Activated effector memory CD4-positive, alpha-beta T cell treated with anti-CD3 and anti-CD28 coated beads, Interleukin-2, amount 50 U/mL, for 16 hours (primary cell): ENCODE measurements at regions not wholly inside any gene's neighbourhood (a gene's known extent, or its start where the extent isn't known, plus 50 kb on each side); places are given as distances from the start of the nearest gene placed in this dataset.
A peak's percentile ranks its signal among the peaks of the same experiment; 100 is the strongest.

ENCODE experiments used
- DNase-seq: peaks from one replicate; pipeline ENCODE4 v3.0.0-alpha.2; 2020

DNA sequence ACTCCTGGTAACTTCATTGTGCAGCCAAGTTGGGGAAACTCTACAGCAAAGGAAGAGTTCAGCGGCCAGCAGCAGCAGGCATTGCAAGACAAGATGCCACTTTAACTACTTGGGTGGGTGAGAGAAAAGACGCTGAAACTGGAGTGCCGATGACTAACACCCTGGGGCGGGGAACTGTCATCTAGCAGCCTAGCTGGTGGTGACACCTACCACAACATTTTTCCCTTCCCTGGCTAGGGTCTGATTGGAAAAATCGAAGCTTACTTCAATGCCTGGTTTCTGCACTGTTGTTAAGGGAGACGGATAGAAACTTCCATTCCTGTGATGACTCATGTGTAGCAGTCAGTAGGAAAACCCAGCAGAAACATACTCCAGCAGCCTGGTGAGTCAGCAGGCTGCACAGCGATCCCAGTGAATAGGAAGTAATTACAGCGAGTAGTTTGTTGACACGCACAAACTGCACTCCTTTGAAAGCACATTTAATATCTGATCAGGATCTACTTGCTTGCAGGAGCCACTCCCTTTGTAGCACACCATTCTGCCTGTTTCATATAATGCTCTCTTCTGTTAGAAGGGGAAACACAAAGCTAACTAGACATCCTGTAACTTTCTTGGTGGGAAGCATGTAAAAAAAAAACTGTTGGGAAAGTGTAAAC is 62.1 kb upstream of the MAPRE2 start:
- DNase-seq, result peak; percentile 87

DNA sequence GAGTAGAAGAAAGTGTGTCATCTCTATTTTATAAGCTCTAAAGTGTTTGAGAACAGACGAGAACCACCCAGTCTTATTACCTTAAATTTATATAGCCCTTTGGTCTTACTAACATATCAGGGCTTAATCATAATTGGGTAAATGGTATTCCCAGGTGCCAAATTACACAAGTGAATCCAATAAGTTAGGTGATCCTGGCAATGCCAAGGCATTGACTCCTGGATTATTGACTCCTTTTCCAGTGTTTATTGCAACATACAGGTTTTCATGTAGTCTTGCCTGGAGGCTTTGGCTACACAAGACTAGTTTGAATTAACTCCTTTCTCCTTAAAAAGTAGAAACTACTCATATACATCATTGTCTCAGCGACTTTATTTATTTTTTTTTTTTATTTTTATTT is 59.7 kb upstream of the MAPRE2 start:
- DNase-seq, result no peak

DNA sequence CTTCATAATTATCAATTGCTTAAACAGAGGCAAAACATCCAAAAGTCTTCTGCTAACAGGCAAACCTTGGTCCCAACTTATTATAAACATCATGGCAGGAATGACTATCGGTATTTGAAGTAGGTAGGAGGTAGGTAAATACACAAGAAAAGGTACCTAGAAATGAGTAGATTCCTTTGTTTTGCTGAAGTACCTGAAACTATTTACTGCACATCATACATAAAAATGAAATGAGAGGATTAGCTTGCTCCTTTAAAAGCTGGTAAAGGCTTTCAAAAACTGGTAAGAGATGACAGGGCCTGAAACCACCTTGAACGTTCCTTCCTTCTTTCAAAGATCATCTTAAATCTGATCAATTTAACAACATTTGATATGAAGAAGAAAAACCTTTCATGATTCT is 55.2 kb upstream of the MAPRE2 start:
- no peak for DNase-seq

DNA sequence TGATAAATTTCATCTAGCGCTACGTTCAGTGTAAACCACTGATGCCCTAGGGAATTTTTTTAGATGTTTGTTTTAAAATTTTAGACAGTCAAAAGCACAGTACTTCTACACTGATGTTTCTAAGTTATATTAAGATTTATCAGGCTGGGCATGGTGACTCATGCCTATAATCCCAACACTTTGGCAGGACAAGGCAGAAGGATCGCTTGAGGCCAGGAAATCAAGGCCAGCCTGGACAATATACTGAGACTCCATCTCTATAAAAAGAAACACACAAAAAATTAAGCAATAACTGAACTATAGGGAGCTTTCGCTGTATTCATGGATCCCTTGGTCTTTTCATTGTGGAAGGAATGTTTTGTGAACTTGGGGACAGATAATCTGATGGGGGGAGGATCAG is 50.6 kb upstream of the MAPRE2 start:
- DNase-seq, result no peak

DNA sequence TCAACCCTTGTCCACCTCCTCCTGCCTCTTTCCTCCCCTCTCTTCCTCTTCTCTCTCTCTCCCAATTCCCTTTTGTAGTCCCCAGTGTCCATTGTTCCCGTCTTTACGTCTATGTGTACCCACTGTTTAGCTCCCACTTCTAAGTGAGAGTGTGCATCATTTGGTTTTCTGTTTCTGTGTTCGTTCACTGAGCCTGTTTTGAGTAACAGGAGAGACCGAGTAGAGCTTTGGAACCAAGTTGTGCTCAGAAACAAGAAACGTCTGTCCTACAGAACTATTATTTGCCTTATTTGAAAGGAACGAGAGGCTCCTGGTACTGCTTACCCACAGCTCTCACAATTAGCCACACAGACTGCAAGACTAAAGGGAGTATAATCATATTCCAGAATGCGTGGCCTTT is 50.1 kb upstream of the MAPRE2 start:
- DNase-seq, result no peak
